ENCODE measurements at regions not wholly inside any gene's neighbourhood (a gene's known extent, or its start where the extent isn't known, plus 50 kb on each side); places are given as distances from the start of the nearest gene placed in this dataset.

- Histone ChIP-seq H3K4me3 (ENCODE audit: insufficient read depth, low read depth, low read length, poor library complexity, severe bottlenecking) (no peak overlapping the region), H3K27me3 (replicated peaks; ENCODE audit: control insufficient read depth, insufficient read depth, low read length, poor library complexity, severe bottlenecking) (no peaks in the 10 kb centered on the region), H3K9me3 (ENCODE audit: control insufficient read depth, low read length) (no peaks in the 10 kb centered on the region), H3K27ac (ENCODE audit: insufficient read depth, low read length, poor library complexity, severe bottlenecking) (no peak overlapping the region), H3K36me3 (ENCODE audit: control insufficient read depth, insufficient read depth, low read length) (no peaks in the 10 kb centered on the region), H3K4me1 (ENCODE audit: control insufficient read depth, insufficient read depth, low read length, poor library complexity, severe bottlenecking) (no peaks in the 10 kb centered on the region)
- no peak for DNase-seq
Observed at GRCh38 chr4:13881892-13882291, 254.4 kb upstream of the BOD1L1 start.

GRCh38 chr4:13887010-13887409, 259.5 kb upstream of the BOD1L1 start:
- no peaks in the 10 kb centered on the region for H3K4me1 ChIP-seq (ENCODE audit: control insufficient read depth, insufficient read depth, low read length, poor library complexity, severe bottlenecking)
- no peaks in the 10 kb centered on the region for H3K9me3 ChIP-seq (ENCODE audit: control insufficient read depth, low read length)
- no peak for DNase-seq
- H3K27ac ChIP-seq (ENCODE audit: insufficient read depth, low read length, poor library complexity, severe bottlenecking), result no peak overlapping the region
- no peaks in the 10 kb centered on the region for H3K36me3 ChIP-seq (ENCODE audit: control insufficient read depth, insufficient read depth, low read length)
- no peaks in the 10 kb centered on the region for H3K27me3 ChIP-seq (replicated peaks; ENCODE audit: control insufficient read depth, insufficient read depth, low read length, poor library complexity, severe bottlenecking)
- H3K4me3 ChIP-seq (ENCODE audit: insufficient read depth, low read depth, low read length, poor library complexity, severe bottlenecking), result no peak overlapping the region

GRCh38 chr4:13888112-13888511, 260.6 kb upstream of the BOD1L1 start:
- Histone ChIP-seq H3K36me3 (ENCODE audit: control insufficient read depth, insufficient read depth, low read length) (no peaks in the 10 kb centered on the region), H3K4me1 (ENCODE audit: control insufficient read depth, insufficient read depth, low read length, poor library complexity, severe bottlenecking) (no peaks in the 10 kb centered on the region), H3K9me3 (ENCODE audit: control insufficient read depth, low read length) (no peaks in the 10 kb centered on the region), H3K27me3 (replicated peaks; ENCODE audit: control insufficient read depth, insufficient read depth, low read length, poor library complexity, severe bottlenecking) (no peaks in the 10 kb centered on the region), H3K4me3 (ENCODE audit: insufficient read depth, low read depth, low read length, poor library complexity, severe bottlenecking) (no peak overlapping the region), H3K27ac (ENCODE audit: insufficient read depth, low read length, poor library complexity, severe bottlenecking) (no peak overlapping the region)
- no peak for DNase-seq

- Histone ChIP-seq H3K36me3 (ENCODE audit: control insufficient read depth, insufficient read depth, low read length) (no peaks in the 10 kb centered on the region), H3K4me1 (ENCODE audit: control insufficient read depth, insufficient read depth, low read length, poor library complexity, severe bottlenecking) (no peaks in the 10 kb centered on the region), H3K4me3 (ENCODE audit: insufficient read depth, low read depth, low read length, poor library complexity, severe bottlenecking) (no peak overlapping the region), H3K27ac (ENCODE audit: insufficient read depth, low read length, poor library complexity, severe bottlenecking) (no peak overlapping the region), H3K27me3 (replicated peaks; ENCODE audit: control insufficient read depth, insufficient read depth, low read length, poor library complexity, severe bottlenecking) (no peaks in the 10 kb centered on the region), H3K9me3 (ENCODE audit: control insufficient read depth, low read length) (no peaks in the 10 kb centered on the region)
- no peak for DNase-seq
Observed at GRCh38 chr4:13891544-13891939, 264.0 kb upstream of the BOD1L1 start.

GRCh38 chr4:13892739-13893105, 265.2 kb upstream of the BOD1L1 start:
- H3K4me1 ChIP-seq (ENCODE audit: control insufficient read depth, insufficient read depth, low read length, poor library complexity, severe bottlenecking), result no peaks in the 10 kb centered on the region

GRCh38 chr4:13893211-13893610, 265.7 kb upstream of the BOD1L1 start:
- DNase-seq, result no peak
- H3K4me1 ChIP-seq (ENCODE audit: control insufficient read depth, insufficient read depth, low read length, poor library complexity, severe bottlenecking), result no peaks in the 10 kb centered on the region
- no peak overlapping the region for H3K27ac ChIP-seq (ENCODE audit: insufficient read depth, low read length, poor library complexity, severe bottlenecking)

More at GRCh38 chr4:13892739-13893105, 265.2 kb upstream of the BOD1L1 start:
- Histone ChIP-seq H3K4me3 (ENCODE audit: insufficient read depth, low read depth, low read length, poor library complexity, severe bottlenecking) (no peak overlapping the region), H3K27ac (ENCODE audit: insufficient read depth, low read length, poor library complexity, severe bottlenecking) (no peak overlapping the region), H3K27me3 (replicated peaks; ENCODE audit: control insufficient read depth, insufficient read depth, low read length, poor library complexity, severe bottlenecking) (no peaks in the 10 kb centered on the region), H3K9me3 (ENCODE audit: control insufficient read depth, low read length) (no peaks in the 10 kb centered on the region), H3K36me3 (ENCODE audit: control insufficient read depth, insufficient read depth, low read length) (no peaks in the 10 kb centered on the region)
- DNase-seq, result no peak

GRCh38 chr4:13893987-13894386, 266.5 kb upstream of the BOD1L1 start:
- Histone ChIP-seq H3K4me3 (ENCODE audit: insufficient read depth, low read depth, low read length, poor library complexity, severe bottlenecking) (no peak overlapping the region), H3K36me3 (ENCODE audit: control insufficient read depth, insufficient read depth, low read length) (no peaks in the 10 kb centered on the region), H3K27ac (ENCODE audit: insufficient read depth, low read length, poor library complexity, severe bottlenecking) (no peak overlapping the region), H3K27me3 (replicated peaks; ENCODE audit: control insufficient read depth, insufficient read depth, low read length, poor library complexity, severe bottlenecking) (no peaks in the 10 kb centered on the region), H3K4me1 (ENCODE audit: control insufficient read depth, insufficient read depth, low read length, poor library complexity, severe bottlenecking) (no peaks in the 10 kb centered on the region), H3K9me3 (ENCODE audit: control insufficient read depth, low read length) (no peaks in the 10 kb centered on the region)
- DNase-seq, result no peak

More at GRCh38 chr4:13893211-13893610, 265.7 kb upstream of the BOD1L1 start:
- no peaks in the 10 kb centered on the region for H3K27me3 ChIP-seq (replicated peaks; ENCODE audit: control insufficient read depth, insufficient read depth, low read length, poor library complexity, severe bottlenecking)
- no peaks in the 10 kb centered on the region for H3K9me3 ChIP-seq (ENCODE audit: control insufficient read depth, low read length)
- no peaks in the 10 kb centered on the region for H3K36me3 ChIP-seq (ENCODE audit: control insufficient read depth, insufficient read depth, low read length)
- H3K4me3 ChIP-seq (ENCODE audit: insufficient read depth, low read depth, low read length, poor library complexity, severe bottlenecking), result no peak overlapping the region

GRCh38 chr4:13900780-13901179, 273.3 kb upstream of the BOD1L1 start:
- H3K4me3 ChIP-seq (ENCODE audit: insufficient read depth, low read depth, low read length, poor library complexity, severe bottlenecking), result no peak overlapping the region
- no peaks in the 10 kb centered on the region for H3K9me3 ChIP-seq (ENCODE audit: control insufficient read depth, low read length)
- no peak for DNase-seq
- H3K36me3 ChIP-seq (ENCODE audit: control insufficient read depth, insufficient read depth, low read length), result no peaks in the 10 kb centered on the region
- H3K27ac ChIP-seq (ENCODE audit: insufficient read depth, low read length, poor library complexity, severe bottlenecking), result no peak overlapping the region
- no peaks in the 10 kb centered on the region for H3K27me3 ChIP-seq (replicated peaks; ENCODE audit: control insufficient read depth, insufficient read depth, low read length, poor library complexity, severe bottlenecking)
- no peaks in the 10 kb centered on the region for H3K4me1 ChIP-seq (ENCODE audit: control insufficient read depth, insufficient read depth, low read length, poor library complexity, severe bottlenecking)

GRCh38 chr4:13902146-13902545, 274.6 kb upstream of the BOD1L1 start:
- Histone ChIP-seq H3K36me3 (ENCODE audit: control insufficient read depth, insufficient read depth, low read length) (no peaks in the 10 kb centered on the region), H3K4me1 (ENCODE audit: control insufficient read depth, insufficient read depth, low read length, poor library complexity, severe bottlenecking) (no peaks in the 10 kb centered on the region), H3K27ac (ENCODE audit: insufficient read depth, low read length, poor library complexity, severe bottlenecking) (no peak overlapping the region), H3K9me3 (ENCODE audit: control insufficient read depth, low read length) (no peaks in the 10 kb centered on the region), H3K27me3 (replicated peaks; ENCODE audit: control insufficient read depth, insufficient read depth, low read length, poor library complexity, severe bottlenecking) (no peaks in the 10 kb centered on the region), H3K4me3 (ENCODE audit: insufficient read depth, low read depth, low read length, poor library complexity, severe bottlenecking) (no peak overlapping the region)
- DNase-seq, result no peak

GRCh38 chr4:13903061-13903460, 275.5 kb upstream of the BOD1L1 start:
- DNase-seq, result no peak
- no peaks in the 10 kb centered on the region for H3K9me3 ChIP-seq (ENCODE audit: control insufficient read depth, low read length)
- no peak overlapping the region for H3K4me3 ChIP-seq (ENCODE audit: insufficient read depth, low read depth, low read length, poor library complexity, severe bottlenecking)
- H3K27ac ChIP-seq (ENCODE audit: insufficient read depth, low read length, poor library complexity, severe bottlenecking), result no peak overlapping the region
- no peaks in the 10 kb centered on the region for H3K36me3 ChIP-seq (ENCODE audit: control insufficient read depth, insufficient read depth, low read length)
- H3K27me3 ChIP-seq (replicated peaks; ENCODE audit: control insufficient read depth, insufficient read depth, low read length, poor library complexity, severe bottlenecking), result no peaks in the 10 kb centered on the region
- no peaks in the 10 kb centered on the region for H3K4me1 ChIP-seq (ENCODE audit: control insufficient read depth, insufficient read depth, low read length, poor library complexity, severe bottlenecking)

GRCh38 chr4:13903901-13904300, 276.4 kb upstream of the BOD1L1 start:
- H3K4me1 ChIP-seq (ENCODE audit: control insufficient read depth, insufficient read depth, low read length, poor library complexity, severe bottlenecking), result no peaks in the 10 kb centered on the region
- H3K4me3 ChIP-seq (ENCODE audit: insufficient read depth, low read depth, low read length, poor library complexity, severe bottlenecking), result no peak overlapping the region
- H3K27me3 ChIP-seq (replicated peaks; ENCODE audit: control insufficient read depth, insufficient read depth, low read length, poor library complexity, severe bottlenecking), result no peaks in the 10 kb centered on the region
- DNase-seq, result no peak
- no peaks in the 10 kb centered on the region for H3K36me3 ChIP-seq (ENCODE audit: control insufficient read depth, insufficient read depth, low read length)
- no peaks in the 10 kb centered on the region for H3K9me3 ChIP-seq (ENCODE audit: control insufficient read depth, low read length)
- no peak overlapping the region for H3K27ac ChIP-seq (ENCODE audit: insufficient read depth, low read length, poor library complexity, severe bottlenecking)
